Esophagus squamous epithelium (tissue), 4 donors: ENCODE measurements at regions not wholly inside any gene's neighbourhood (a gene's known extent, or its start where the extent isn't known, plus 50 kb on each side); places are given as distances from the start of the nearest gene placed in this dataset.

Experiments
- CTCF ChIP-seq, 6 experiments: fragments of 450-650 bp in 4 of 6; fragments of 200-600 bp in 2 of 6; sonication (generic) in 2 of 6; IDR thresholded peaks; one replicate each; pipeline ENCODE4 v1.5.1; 2016 to 2019; ENCODE audit warnings: antibody characterized with exemption in 6 of 6, mild to moderate bottlenecking in 4 of 6, moderate library complexity in 4 of 6
- POLR2A ChIP-seq, 4 donors: fragments of 450-650 bp; IDR thresholded peaks; one replicate each; pipeline ENCODE4 v1.6.1; 2017; ENCODE audit warnings: antibody characterized with exemption in 4 of 4, mild to moderate bottlenecking in 4 of 4, moderate library complexity in 3 of 4

- no peak for TF ChIP-seq CTCF (IDR thresholded peaks at IDR 0.05)
- TF ChIP-seq POLR2A (IDR thresholded peaks at IDR 0.05) = no peak
Observed at GRCh38 chr2:226601881-226602662, 197.5 kb downstream of the IRS1 start.
